B cell (primary cell): ENCODE measurements at regions not wholly inside any gene's neighbourhood (a gene's known extent, or its start where the extent isn't known, plus 50 kb on each side); places are given as distances from the start of the nearest gene placed in this dataset.

Source experiments
- ATAC-seq: fragments of 200-7000 bp; cut with Tn5 transposase; one replicate; pipeline ENCODE4 v1.10.0; 2021; ENCODE audit warnings: low read depth, mild to moderate bottlenecking, moderate number of reproducible peaks, moderate library complexity
- CTCF ChIA-PET: fragments of 350-600 bp; sonication (Branson Sonifier 250); formaldehyde crosslinking; loops from one replicate; lab custom pipeline; 2021; ENCODE audit warnings: antibody characterized with exemption, inconsistent platforms; lab: Charles Lee
- POLR2A ChIA-PET: fragments of 350-600 bp; sonication (Branson Sonifier 250); formaldehyde crosslinking; loops from one replicate; lab custom pipeline; 2021; ENCODE audit warnings: antibody characterized with exemption; lab: Charles Lee
- DNase-seq: peaks from one replicate; pipeline ENCODE4 v3.0.0; 2013
- H2AFZ ChIP-seq: 2 replicates; pipeline ENCODE4 v1.6.1; 2012; ENCODE audit warnings: mild to moderate bottlenecking, low read depth, low read length; ENCODE audit not compliant: insufficient read depth, poor library complexity, severe bottlenecking
- H3K27ac ChIP-seq, 2 donors: 1 replicate in 1 of 2; 2 replicates in 1 of 2; pipeline ENCODE4 v1.5.1; 2012 to 2013; ENCODE audit warnings: low read length in 2 of 2, mild to moderate bottlenecking in 2 of 2, moderate library complexity in 1 of 2
- H3K27me3 ChIP-seq, 4 experiments: fragments of 200-600 bp in 1 of 4; sonication (generic) in 1 of 4; replicated peaks in 1 of 4; 1 replicate in 2 of 4; 2 replicates in 2 of 4; pipeline versions ENCODE4 v1.6.1 to v1.7.0; 2013 to 2016; ENCODE audit warnings: low read length in 3 of 4, mild to moderate bottlenecking in 2 of 4, mixed read lengths in 1 of 4, moderate library complexity in 1 of 4; ENCODE audit not compliant: insufficient read depth in 4 of 4, control insufficient read depth in 3 of 4; ENCODE audit errors: control extremely low read depth in 1 of 4
- H3K36me3 ChIP-seq, 2 experiments: replicated peaks in 1 of 2; 1 replicate in 1 of 2; 2 replicates in 1 of 2; pipeline versions ENCODE4 v1.6.1 to v1.7.1; 2013; ENCODE audit warnings: low read length in 1 of 2; ENCODE audit not compliant: insufficient read depth in 2 of 2, control insufficient read depth in 1 of 2; ENCODE audit errors: control extremely low read depth in 1 of 2, extremely low read depth in 1 of 2
- H3K4me1 ChIP-seq, 2 donors: fragments of 200-600 bp in 1 of 2; sonication (generic) in 1 of 2; 1 replicate in 1 of 2; 2 replicates in 1 of 2; pipeline versions ENCODE4 v1.5.1 to v1.6.1; 2013 to 2017; ENCODE audit warnings: low read length in 2 of 2; ENCODE audit not compliant: control insufficient read depth in 2 of 2, insufficient read depth in 2 of 2
- H3K4me2 ChIP-seq: replicated peaks from 2 replicates; pipeline ENCODE3; 2012; ENCODE audit warnings: mild to moderate bottlenecking, low read depth, low read length; ENCODE audit not compliant: poor library complexity, severe bottlenecking
- H3K4me3 ChIP-seq, 5 experiments: fragments of 200-600 bp in 1 of 5; sonication (generic) in 1 of 5; 1 replicate in 3 of 5; 2 replicates in 2 of 5; pipeline versions ENCODE4 v1.5.1 to v1.7.0; 2011 to 2016; ENCODE audit warnings: low read length in 4 of 5, mild to moderate bottlenecking in 4 of 5, low read depth in 2 of 5, control low read depth in 1 of 5, moderate library complexity in 1 of 5; ENCODE audit not compliant: insufficient read depth in 1 of 5; ENCODE audit errors: control extremely low read depth in 1 of 5, extremely low read depth in 1 of 5
- H3K79me2 ChIP-seq: fragments of 200-600 bp; sonication (generic); one replicate; pipeline ENCODE4 v1.6.0; 2016; ENCODE audit warnings: low read length; ENCODE audit not compliant: control insufficient read depth, insufficient read depth
- H3K9ac ChIP-seq: fragments of 200-600 bp; sonication (generic); 2 replicates; pipeline ENCODE4 v1.6.1; 2017; ENCODE audit warnings: mild to moderate bottlenecking, low read length, moderate library complexity
- H3K9me3 ChIP-seq, 3 donors: one replicate each; pipeline versions ENCODE4 v1.6.1 to v1.7.1; 2013; ENCODE audit warnings: low read length in 2 of 3; ENCODE audit not compliant: control insufficient read depth in 2 of 3, insufficient read depth in 1 of 3; ENCODE audit errors: control extremely low read depth in 1 of 3
- H4K20me1 ChIP-seq: 2 replicates; pipeline ENCODE4 v1.6.0; 2012; ENCODE audit warnings: mild to moderate bottlenecking, low read length; ENCODE audit not compliant: insufficient read depth, control insufficient read depth, poor library complexity, severe bottlenecking
- H3K27ac Mint-ChIP-seq: one replicate; pipeline ENCODE4 v1.8.0; 2021; ENCODE audit warnings: mixed read lengths
- H3K27me3 Mint-ChIP-seq: one replicate; pipeline ENCODE4 v1.8.0; 2021; ENCODE audit warnings: mixed read lengths
- H3K4me1 Mint-ChIP-seq: one replicate; pipeline ENCODE4 v1.8.0; 2021; ENCODE audit warnings: mixed read lengths
- H3K4me3 Mint-ChIP-seq: one replicate; pipeline ENCODE4 v1.8.0; 2021; ENCODE audit warnings: mixed read lengths
- H3K9me3 Mint-ChIP-seq: one replicate; pipeline ENCODE4 v1.8.0; 2022; ENCODE audit warnings: mixed read lengths; ENCODE audit not compliant: insufficient read depth
- EZH2 ChIP-seq: IDR thresholded peaks from 2 replicates; pipeline ENCODE4 v1.6.1; 2012; ENCODE audit warnings: borderline replicate concordance, low read depth, mild to moderate bottlenecking, moderate library complexity, low read length; ENCODE audit not compliant: insufficient read depth, poor library complexity, severe bottlenecking
- WGBS: methylation state at CpG from one replicate; pipeline ENCODE4 v1.1.5; 2013; ENCODE audit warnings: missing lambda C conversion rate; ENCODE audit not compliant: insufficient coverage; 5-methylcytosine and 5-hydroxymethylcytosine counted together
- intact Hi-C: fragments of 100-400 bp; cut with micrococcal nuclease; formaldehyde crosslinking; loops from one replicate; pipeline ENCODE4 v1.10.0; 2022
- TF ChIP-seq, protein P1 (sequence below): fragments of 200-600 bp; IDR thresholded peaks from one replicate; pipeline ENCODE4 v1.8.0; 2022; ENCODE audit warnings: antibody characterized with exemption, mild to moderate bottlenecking

DNA sequence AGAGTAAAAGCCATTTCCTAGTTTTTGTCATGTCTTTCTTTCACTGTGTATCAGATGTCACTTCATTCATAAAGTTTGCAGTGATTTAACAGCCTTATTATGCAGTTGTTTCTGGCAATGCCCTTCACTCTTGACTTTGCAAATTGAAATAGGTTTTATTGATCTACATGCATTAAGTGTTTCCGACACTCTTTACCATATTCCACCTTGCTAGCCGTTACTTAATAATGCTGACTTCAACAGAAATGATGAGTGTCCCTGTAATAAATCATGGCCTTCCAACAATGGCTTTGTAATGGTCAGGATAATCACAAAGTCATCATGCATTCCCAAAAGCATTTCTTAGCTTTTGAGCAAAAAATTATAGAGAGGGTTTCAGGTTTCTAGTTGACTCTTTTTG lies 236.8 kb upstream of the FMN2 start:
- TF ChIP-seq, protein P1, sequence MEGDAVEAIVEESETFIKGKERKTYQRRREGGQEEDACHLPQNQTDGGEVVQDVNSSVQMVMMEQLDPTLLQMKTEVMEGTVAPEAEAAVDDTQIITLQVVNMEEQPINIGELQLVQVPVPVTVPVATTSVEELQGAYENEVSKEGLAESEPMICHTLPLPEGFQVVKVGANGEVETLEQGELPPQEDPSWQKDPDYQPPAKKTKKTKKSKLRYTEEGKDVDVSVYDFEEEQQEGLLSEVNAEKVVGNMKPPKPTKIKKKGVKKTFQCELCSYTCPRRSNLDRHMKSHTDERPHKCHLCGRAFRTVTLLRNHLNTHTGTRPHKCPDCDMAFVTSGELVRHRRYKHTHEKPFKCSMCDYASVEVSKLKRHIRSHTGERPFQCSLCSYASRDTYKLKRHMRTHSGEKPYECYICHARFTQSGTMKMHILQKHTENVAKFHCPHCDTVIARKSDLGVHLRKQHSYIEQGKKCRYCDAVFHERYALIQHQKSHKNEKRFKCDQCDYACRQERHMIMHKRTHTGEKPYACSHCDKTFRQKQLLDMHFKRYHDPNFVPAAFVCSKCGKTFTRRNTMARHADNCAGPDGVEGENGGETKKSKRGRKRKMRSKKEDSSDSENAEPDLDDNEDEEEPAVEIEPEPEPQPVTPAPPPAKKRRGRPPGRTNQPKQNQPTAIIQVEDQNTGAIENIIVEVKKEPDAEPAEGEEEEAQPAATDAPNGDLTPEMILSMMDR, result no peak
- no peak for TF ChIP-seq EZH2
- no peaks in the 10 kb centered on the region for H4K20me1 ChIP-seq
- WGBS, result 100% methylated on average over 1 of the region's 2 CpGs
- no peak overlapping the region for H3K9ac ChIP-seq
- Mint-ChIP-seq H3K27ac (no peak overlapping the region), H3K9me3 (peaks cover 2% of the 10 kb centered on the region), H3K4me3 (no peak overlapping the region), H3K27me3 (no peaks in the 10 kb centered on the region), H3K4me1 (no peaks in the 10 kb centered on the region)
- no peak for ATAC-seq
- H3K9me3 ChIP-seq, result no peaks in the 10 kb centered on the region
- ChIA-PET CTCF (no interaction called here), POLR2A (no interaction called here)
- H3K79me2 ChIP-seq, result no peaks in the 10 kb centered on the region
- intact Hi-C loops, result no loop called here
- no peaks in the 10 kb centered on the region for H3K4me1 ChIP-seq
- H3K4me2 ChIP-seq, result no peak overlapping the region
- H3K36me3 ChIP-seq, result no peaks in the 10 kb centered on the region
- no peak overlapping the region for H2AFZ ChIP-seq
- no peak overlapping the region for H3K27ac ChIP-seq
- H3K27me3 ChIP-seq, result no peaks in the 10 kb centered on the region
- H3K4me3 ChIP-seq, result no peak overlapping the region
- no peak for DNase-seq

DNA sequence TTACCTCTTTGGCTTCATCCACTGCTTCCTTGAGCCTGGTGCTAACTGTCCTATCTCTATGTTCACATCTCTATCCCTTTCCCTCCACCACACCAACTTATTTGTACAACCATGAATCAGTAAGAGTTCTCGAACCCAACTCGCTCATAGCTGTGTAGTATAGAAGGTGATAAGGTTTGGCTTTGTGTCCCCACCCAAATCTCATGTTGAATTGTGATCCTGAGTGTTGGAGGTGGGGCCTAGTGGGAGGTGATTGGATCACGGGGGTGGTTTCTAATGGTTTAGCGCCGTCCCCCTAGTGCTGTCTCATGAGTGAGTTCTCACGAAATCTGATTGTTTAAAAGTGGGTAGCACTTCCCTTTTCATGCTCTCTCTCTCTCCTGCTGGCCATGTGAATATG lies 235.6 kb upstream of the FMN2 start:
- Histone ChIP-seq H3K4me3 (no peak overlapping the region), H4K20me1 (no peaks in the 10 kb centered on the region), H3K27me3 (no peaks in the 10 kb centered on the region), H3K27ac (no peak overlapping the region), H3K4me2 (no peak overlapping the region), H3K79me2 (no peaks in the 10 kb centered on the region), H3K9ac (no peak overlapping the region), H3K9me3 (no peaks in the 10 kb centered on the region), H2AFZ (no peak overlapping the region), H3K36me3 (no peaks in the 10 kb centered on the region), H3K4me1 (no peaks in the 10 kb centered on the region)
- WGBS, result no CpG with 5 or more reads among the region's 6 CpGs
- Mint-ChIP-seq H3K27me3 (no peaks in the 10 kb centered on the region), H3K9me3 (peaks cover 2% of the 10 kb centered on the region), H3K4me1 (no peaks in the 10 kb centered on the region), H3K27ac (no peak overlapping the region), H3K4me3 (no peak overlapping the region)
- DNase-seq (no peak), ATAC-seq (no peak)
- TF ChIP-seq, protein P1, result no peak
- TF ChIP-seq EZH2, result no peak
- intact Hi-C loops, result no loop called here
- CTCF ChIA-PET, result no interaction called here
- POLR2A ChIA-PET, result no interaction called here
